Cardiac fibroblast (primary cell): ENCODE measurements at regions not wholly inside any gene's neighbourhood (a gene's known extent, or its start where the extent isn't known, plus 50 kb on each side); places are given as distances from the start of the nearest gene placed in this dataset.

Source experiments
- DNase-seq, 2 donors: peaks; one replicate each; pipeline versions ENCODE4 v3.0.0 to v3.0.0-alpha.2; 2010; ENCODE audit warnings: low read depth in 2 of 2
- H3K4me3 ChIP-seq, 2 donors: replicated peaks in 1 of 2; 1 replicate in 1 of 2; 2 replicates in 1 of 2; pipeline ENCODE4 v1.5.1; 2011; ENCODE audit warnings: low read depth in 2 of 2, low read length in 2 of 2, mild to moderate bottlenecking in 2 of 2, moderate library complexity in 1 of 2
- TF ChIP-seq, protein P1 (sequence below): IDR thresholded peaks from one replicate; pipeline ENCODE4 v1.5.1; 2011; ENCODE audit warnings: low read depth, mild to moderate bottlenecking, low read length, inconsistent platforms

DNA sequence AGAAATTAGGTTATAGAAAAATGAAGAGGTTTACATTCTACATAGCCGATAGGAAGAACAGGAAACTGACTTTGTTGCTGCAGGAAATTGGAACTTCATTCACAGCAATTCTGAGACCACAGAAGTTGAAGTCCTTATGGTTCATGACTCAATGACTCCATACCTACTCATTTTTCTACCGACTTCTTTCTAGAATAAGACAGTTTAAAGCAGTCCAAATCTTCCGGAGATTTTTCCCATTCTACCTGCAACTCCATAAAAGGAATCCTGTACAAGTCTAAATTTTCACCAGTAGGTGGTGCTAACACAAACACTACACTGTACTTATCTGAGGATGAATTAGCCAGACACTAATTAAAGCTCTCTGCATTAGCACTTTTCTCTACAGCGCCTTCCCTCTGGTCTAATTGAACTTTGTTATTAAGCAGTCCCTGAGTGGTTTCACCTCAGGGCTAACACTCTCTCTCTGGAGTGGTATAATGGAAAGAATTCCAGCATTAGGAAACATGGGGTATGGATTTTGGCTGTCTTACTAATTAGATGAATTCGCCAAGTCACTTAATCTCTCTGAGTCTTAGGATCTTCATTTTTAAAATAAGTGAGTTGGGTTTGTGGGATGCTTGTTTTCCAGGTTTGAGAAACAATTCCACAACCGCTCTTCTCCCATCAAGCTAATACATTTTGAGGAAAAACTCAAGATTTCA, 167.9 kb downstream of the SMIM20 start:
- H3K4me3 ChIP-seq: no peak overlapping the region
- TF ChIP-seq, protein P1, sequence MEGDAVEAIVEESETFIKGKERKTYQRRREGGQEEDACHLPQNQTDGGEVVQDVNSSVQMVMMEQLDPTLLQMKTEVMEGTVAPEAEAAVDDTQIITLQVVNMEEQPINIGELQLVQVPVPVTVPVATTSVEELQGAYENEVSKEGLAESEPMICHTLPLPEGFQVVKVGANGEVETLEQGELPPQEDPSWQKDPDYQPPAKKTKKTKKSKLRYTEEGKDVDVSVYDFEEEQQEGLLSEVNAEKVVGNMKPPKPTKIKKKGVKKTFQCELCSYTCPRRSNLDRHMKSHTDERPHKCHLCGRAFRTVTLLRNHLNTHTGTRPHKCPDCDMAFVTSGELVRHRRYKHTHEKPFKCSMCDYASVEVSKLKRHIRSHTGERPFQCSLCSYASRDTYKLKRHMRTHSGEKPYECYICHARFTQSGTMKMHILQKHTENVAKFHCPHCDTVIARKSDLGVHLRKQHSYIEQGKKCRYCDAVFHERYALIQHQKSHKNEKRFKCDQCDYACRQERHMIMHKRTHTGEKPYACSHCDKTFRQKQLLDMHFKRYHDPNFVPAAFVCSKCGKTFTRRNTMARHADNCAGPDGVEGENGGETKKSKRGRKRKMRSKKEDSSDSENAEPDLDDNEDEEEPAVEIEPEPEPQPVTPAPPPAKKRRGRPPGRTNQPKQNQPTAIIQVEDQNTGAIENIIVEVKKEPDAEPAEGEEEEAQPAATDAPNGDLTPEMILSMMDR: peak; percentile 58
- DNase-seq: peak; percentile 62 to 66

DNA sequence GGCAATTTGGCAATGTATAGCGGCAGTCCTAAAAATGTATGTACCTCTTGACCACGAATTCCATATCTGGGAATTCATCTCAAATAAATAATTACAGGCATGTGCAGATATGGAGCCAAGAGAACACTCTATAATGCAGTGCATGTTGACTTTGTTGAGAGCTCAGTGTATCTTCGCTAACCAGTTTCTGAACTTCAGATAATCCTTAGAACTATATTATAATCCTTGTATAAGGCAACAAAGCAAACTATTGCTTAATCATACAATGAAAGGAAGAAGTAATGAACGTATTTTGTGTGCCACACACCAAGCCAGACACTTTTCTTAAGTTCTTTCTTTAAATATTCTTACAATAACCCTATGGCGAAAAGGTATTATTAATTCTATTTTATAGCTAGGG, 168.5 kb downstream of the SMIM20 start:
- no peak overlapping the region for H3K4me3 ChIP-seq
- TF ChIP-seq, protein P1: no peak
- DNase-seq: no peak

DNA sequence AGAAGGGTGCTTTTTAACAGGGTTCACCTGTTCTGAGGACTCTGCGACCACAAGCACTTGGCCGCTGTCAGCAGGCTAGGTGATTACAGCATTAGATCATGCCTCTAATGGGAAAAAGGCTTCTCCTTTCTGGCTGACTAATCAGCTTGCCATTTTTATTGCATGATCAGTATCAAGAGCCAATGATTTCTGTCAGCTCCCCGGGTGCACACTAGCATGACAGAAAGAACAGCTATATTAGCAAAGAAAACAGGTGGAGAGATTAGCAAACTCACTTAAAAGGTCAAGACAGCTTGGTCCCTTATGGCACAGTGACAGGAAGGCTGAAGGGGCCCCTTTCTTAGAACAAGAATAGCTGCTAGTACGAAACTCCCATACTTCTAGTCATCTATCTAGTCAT, 170.0 kb downstream of the SMIM20 start:
- DNase-seq: peak; percentile 32 to 86
- TF ChIP-seq, protein P1: no peak

DNA sequence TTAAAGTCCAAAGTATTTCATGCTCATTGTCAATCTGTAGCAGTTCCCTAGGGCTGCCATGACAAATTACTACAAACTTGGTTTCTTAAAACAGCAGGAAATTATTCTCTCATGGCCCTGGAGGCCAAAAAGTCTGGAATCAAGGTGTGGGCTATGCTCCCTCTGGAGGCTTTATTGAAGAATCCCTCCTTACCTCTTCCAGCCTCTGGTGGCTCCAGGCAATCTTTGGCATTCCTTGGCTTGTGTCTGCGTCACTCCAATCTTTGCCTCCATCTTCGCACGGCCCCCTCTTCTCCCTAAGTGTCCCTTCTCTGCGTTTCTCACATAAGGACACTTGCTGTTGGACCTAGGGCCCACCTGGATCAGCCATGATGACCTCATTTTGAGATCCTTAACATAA, 170.4 kb downstream of the SMIM20 start:
- TF ChIP-seq, protein P1: no peak
- no peak for DNase-seq
- H3K4me3 ChIP-seq: no peak overlapping the region

More for the DNA sequence above, 170.0 kb downstream of the SMIM20 start:
- no peak overlapping the region for H3K4me3 ChIP-seq

DNA sequence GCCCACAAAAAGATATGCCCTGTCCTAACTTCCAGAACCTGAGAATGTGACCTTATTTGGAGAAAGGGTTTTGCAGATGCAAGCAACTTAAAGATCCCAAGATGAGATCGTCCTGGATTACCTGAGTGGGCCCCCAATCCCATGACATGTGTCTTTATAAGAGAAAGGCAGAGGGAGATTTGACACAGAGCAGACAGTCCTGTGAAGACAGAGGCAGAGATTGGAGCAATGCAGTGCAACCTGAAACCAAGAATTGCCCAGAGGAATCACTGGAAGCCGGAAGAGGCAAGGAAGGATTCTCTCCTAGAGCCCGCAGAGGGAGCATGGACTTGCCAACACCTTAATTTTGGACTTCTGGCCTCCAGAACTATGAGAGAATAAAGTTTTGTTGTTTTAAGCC, 171.5 kb downstream of the SMIM20 start:
- TF ChIP-seq, protein P1: no peak
- DNase-seq: no peak
- no peak overlapping the region for H3K4me3 ChIP-seq

DNA sequence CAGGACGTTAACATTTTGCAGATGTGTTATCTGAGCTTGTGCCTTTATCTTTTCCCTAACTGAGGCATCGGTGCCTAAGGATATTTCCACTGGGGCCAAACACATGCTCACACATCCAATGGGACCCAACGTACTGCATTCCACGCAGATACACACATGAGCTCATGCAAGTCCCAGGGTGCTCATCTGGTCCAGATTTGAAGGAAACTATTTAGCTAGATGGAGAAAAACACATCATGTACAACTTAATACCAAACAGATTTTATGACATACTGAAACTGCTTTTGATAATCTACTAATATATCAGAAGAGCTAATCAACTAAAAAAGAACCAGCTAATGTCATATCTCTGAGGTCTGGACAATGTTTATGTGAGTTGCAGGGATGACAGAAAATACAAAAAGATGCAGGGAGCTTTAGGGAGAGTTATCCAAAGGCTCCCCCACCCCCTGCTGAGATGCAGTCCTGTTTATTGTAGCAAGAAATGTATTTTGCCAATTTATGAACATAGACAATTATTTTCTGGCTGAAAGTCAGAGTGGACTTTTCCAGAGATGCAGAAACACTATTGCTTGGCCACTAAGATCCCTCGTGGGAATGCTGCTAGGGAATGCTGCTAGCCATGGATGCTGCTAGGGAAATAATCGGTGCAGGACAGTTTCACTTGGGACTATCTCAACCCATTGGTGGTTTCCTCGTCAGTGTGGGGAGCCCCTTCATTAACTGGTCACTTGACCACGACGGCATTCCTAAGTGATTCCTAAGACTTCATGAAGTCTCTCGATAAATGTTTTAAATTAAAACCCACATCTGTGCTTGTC, 172.8 kb downstream of the SMIM20 start:
- TF ChIP-seq, protein P1: no peak
- DNase-seq: no peak

More for the DNA sequence above, 172.8 kb downstream of the SMIM20 start:
- no peak overlapping the region for H3K4me3 ChIP-seq
